Neutrophil (primary cell): ENCODE measurements at regions not wholly inside any gene's neighbourhood (a gene's known extent, or its start where the extent isn't known, plus 50 kb on each side); places are given as distances from the start of the nearest gene placed in this dataset.

ENCODE experiments used
- H3K27ac ChIP-seq: fragments of 200-600 bp; sonication (generic); 2 replicates; pipeline ENCODE4 v1.5.1; 2016; ENCODE audit warnings: mild to moderate bottlenecking, moderate library complexity
- H3K27me3 ChIP-seq: fragments of 200-600 bp; sonication (generic); 2 replicates; pipeline ENCODE4 v1.6.0; 2016; ENCODE audit warnings: mild to moderate bottlenecking
- H3K36me3 ChIP-seq: fragments of 200-600 bp; sonication (generic); 2 replicates; pipeline ENCODE4 v1.5.1; 2017
- H3K4me1 ChIP-seq, 2 experiments: fragments of 200-600 bp in 1 of 2; sonication (generic) in 1 of 2; 1 replicate in 1 of 2; 2 replicates in 1 of 2; pipeline versions ENCODE4 v1.5.1 to v1.6.1; 2013 to 2016; ENCODE audit warnings: low read depth in 1 of 2, low read length in 1 of 2, mild to moderate bottlenecking in 1 of 2, moderate library complexity in 1 of 2; ENCODE audit not compliant: control insufficient read depth in 1 of 2, insufficient read depth in 1 of 2
- H3K4me3 ChIP-seq, 2 experiments: fragments of 200-600 bp in 1 of 2; sonication (generic) in 1 of 2; 1 replicate in 1 of 2; 2 replicates in 1 of 2; pipeline ENCODE4 v1.5.1; 2013 to 2016; ENCODE audit warnings: low read depth in 1 of 2, low read length in 1 of 2, mild to moderate bottlenecking in 1 of 2, moderate library complexity in 1 of 2
- H3K9me3 ChIP-seq: fragments of 200-600 bp; sonication (generic); 2 replicates; pipeline ENCODE4 v1.5.1; 2016
- TF ChIP-seq, protein P1 (sequence below): fragments of 200-600 bp; sonication (generic); IDR thresholded peaks from 2 replicates; pipeline ENCODE4 v1.5.1; 2016; ENCODE audit warnings: antibody characterized with exemption

DNA sequence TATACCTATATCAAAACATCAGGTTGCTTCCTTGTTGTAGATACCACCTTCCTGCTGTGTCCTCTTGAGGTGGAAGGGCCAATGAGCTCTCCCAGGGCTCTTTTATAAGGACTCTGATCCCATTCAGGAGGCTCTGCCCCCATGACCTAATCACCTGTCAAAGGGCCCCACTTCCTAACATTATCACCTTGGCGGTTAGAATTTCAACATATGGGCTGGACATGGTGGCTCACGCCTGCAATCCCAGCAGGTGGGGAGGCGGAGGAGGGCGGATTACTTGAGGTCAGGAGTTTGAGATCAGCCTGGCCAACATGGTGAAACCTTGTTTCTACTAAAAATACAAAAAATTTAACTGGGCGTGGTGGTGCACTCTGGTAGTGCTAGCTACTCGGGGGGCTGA lies 86.4 kb downstream of the HAPSTR1 start:
- TF ChIP-seq, protein P1, sequence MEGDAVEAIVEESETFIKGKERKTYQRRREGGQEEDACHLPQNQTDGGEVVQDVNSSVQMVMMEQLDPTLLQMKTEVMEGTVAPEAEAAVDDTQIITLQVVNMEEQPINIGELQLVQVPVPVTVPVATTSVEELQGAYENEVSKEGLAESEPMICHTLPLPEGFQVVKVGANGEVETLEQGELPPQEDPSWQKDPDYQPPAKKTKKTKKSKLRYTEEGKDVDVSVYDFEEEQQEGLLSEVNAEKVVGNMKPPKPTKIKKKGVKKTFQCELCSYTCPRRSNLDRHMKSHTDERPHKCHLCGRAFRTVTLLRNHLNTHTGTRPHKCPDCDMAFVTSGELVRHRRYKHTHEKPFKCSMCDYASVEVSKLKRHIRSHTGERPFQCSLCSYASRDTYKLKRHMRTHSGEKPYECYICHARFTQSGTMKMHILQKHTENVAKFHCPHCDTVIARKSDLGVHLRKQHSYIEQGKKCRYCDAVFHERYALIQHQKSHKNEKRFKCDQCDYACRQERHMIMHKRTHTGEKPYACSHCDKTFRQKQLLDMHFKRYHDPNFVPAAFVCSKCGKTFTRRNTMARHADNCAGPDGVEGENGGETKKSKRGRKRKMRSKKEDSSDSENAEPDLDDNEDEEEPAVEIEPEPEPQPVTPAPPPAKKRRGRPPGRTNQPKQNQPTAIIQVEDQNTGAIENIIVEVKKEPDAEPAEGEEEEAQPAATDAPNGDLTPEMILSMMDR: no peak
- H3K4me1 ChIP-seq: no peaks in the 10 kb centered on the region
- no peaks in the 10 kb centered on the region for H3K9me3 ChIP-seq
- no peaks in the 10 kb centered on the region for H3K36me3 ChIP-seq
- no peaks in the 10 kb centered on the region for H3K27me3 ChIP-seq
- no peak overlapping the region for H3K4me3 ChIP-seq
- H3K27ac ChIP-seq: no peak overlapping the region

DNA sequence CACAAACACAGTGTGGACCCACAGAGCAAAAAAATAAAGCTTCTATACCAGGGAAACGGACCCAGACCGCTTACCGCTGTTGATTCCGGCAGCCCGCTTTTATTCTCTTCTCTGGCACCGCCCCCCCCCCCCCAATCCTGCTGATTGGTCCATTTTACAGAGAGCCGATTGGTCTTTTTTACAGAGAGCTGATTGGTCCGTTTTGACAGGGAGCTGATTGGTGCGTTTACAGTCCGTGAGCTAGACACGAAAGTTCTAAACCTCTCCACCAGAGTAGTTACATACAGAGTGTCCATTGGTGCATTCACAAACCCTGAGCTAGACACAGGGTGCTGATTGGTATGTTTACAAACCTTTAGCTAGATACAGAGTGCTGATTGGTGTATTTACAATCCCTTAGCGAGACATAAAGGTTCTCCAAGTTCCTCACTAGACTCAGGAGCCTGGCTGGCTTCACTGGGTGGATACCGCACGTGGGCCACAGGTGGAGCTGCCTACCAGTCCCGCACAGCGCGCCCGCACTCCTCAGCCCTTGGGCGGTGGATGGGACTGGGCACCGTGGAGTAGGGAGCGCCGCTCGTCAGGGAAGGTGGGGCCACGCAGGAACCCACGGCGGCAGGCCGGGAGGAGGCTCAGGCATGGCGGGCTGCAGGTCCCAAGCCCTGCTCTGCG lies 92.4 kb downstream of the HAPSTR1 start:
- TF ChIP-seq, protein P1: no peak
- Histone ChIP-seq H3K36me3 (no peaks in the 10 kb centered on the region), H3K27me3 (no peaks in the 10 kb centered on the region), H3K27ac (no peak overlapping the region), H3K9me3 (no peaks in the 10 kb centered on the region), H3K4me1 (no peaks in the 10 kb centered on the region), H3K4me3 (no peak overlapping the region)

DNA sequence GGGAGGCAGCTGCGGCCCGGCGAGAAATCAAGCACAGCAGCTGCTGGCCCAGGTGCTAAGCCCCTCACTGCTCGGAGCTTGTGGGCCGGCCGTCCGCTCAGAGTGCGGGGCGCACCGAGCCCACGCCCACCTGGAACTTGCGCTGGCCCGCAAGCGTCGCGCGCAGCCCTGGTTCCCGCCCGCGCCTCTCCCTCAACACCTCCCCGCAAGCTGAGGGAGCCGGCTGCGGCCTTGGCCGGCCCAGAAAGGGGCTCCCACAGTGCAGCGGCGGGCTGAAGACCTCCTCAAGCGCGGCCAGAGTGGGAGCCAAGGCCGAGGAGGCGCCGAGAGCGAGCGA lies 92.9 kb downstream of the HAPSTR1 start:
- H3K27ac ChIP-seq: no peak overlapping the region

DNA sequence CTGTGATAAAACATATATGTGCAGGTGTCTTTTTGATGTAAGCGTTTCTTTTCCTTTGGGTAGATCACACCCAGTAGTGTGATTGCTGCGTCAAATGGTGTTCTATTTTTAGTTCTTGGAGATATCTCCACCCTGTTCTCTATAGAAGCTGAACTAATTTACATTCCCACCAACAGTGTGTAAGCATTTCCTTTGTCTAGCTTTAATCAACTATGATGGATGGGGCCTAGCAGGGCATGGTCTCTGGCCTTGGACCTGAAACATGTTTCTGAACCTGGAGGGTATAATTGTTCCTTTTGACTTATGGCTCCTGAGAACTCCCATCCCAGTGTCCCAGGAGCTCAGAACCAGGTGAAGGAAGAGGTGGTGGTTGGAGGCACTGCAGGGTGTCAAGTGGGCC lies 93.9 kb downstream of the HAPSTR1 start:
- H3K4me3 ChIP-seq: no peak overlapping the region
- no peaks in the 10 kb centered on the region for H3K9me3 ChIP-seq
- TF ChIP-seq, protein P1: no peak
- H3K27ac ChIP-seq: no peak overlapping the region
- no peaks in the 10 kb centered on the region for H3K27me3 ChIP-seq
- H3K4me1 ChIP-seq: no peaks in the 10 kb centered on the region
- H3K36me3 ChIP-seq: no peaks in the 10 kb centered on the region

More for the DNA sequence above, 92.9 kb downstream of the HAPSTR1 start:
- Histone ChIP-seq H3K9me3 (no peaks in the 10 kb centered on the region), H3K4me3 (no peak overlapping the region), H3K4me1 (no peaks in the 10 kb centered on the region), H3K36me3 (no peaks in the 10 kb centered on the region), H3K27me3 (no peaks in the 10 kb centered on the region)
- TF ChIP-seq, protein P1: no peak

DNA sequence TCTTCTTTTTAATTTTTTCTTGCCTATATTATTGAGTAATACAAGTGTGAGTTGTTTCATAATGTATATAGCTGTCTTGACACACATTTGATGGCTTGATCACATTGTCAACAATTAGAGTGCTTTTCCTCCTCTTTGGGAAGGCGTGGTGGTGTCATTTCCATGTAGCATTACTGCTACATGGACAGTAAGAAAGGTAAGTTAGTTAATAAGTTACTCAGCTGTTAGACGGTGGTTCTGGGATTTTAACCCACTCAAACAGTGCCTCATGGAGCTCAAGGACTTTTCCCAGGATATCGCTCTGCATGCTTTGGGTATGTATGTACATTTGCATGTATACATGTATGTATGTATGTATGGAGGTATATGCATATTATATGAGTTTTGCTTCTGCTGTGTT lies 94.6 kb downstream of the HAPSTR1 start:
- no peak overlapping the region for H3K4me3 ChIP-seq
- H3K27me3 ChIP-seq: no peaks in the 10 kb centered on the region
- TF ChIP-seq, protein P1: no peak
- no peaks in the 10 kb centered on the region for H3K9me3 ChIP-seq
- H3K27ac ChIP-seq: no peak overlapping the region
- H3K4me1 ChIP-seq: no peaks in the 10 kb centered on the region
- H3K36me3 ChIP-seq: no peaks in the 10 kb centered on the region

DNA sequence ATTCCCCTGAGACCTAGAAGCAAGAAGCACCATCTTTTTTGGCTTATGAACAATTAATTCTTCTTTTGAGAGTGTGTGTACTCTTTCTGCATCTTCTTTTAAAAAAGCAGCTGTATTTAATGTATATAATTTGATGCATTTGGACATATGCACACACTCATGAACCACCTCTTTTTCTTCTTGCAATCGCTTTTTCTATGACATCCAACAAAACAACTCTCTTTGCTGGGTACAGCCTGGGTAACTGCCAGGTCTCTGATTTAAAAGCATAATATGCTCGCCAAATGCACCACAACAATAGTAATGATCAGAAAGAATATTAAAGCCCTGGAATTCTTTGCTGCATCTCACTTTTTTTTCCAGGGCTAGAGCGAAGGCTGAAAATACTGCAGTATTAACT lies 97.3 kb downstream of the HAPSTR1 start:
- Histone ChIP-seq H3K27ac (no peak overlapping the region), H3K36me3 (no peaks in the 10 kb centered on the region), H3K4me1 (no peaks in the 10 kb centered on the region), H3K27me3 (no peaks in the 10 kb centered on the region), H3K9me3 (no peaks in the 10 kb centered on the region), H3K4me3 (no peak overlapping the region)
- TF ChIP-seq, protein P1: no peak
